ENCODE measurements at regions not wholly inside any gene's neighbourhood (a gene's known extent, or its start where the extent isn't known, plus 50 kb on each side); places are given as distances from the start of the nearest gene placed in this dataset.
"Not testable (repeated sequence)": the region's sequence is repeated elsewhere in the genome, so short reads cannot be mapped to it uniquely, and the experiment has no call there.

- no peak for ATAC-seq
- intact Hi-C loops (cut with DNase I): no loop called here
- no peak for DNase-seq
Observed at GRCh38 chr3:159245871-159246270, 444.0 kb downstream of the MFSD1 start.

- intact Hi-C loops (cut with DNase I): no loop called here
Observed at GRCh38 chr3:159246385-159246784, 444.5 kb downstream of the MFSD1 start.

GRCh38 chr3:159249472-159250174 lies 447.8 kb downstream of the MFSD1 start:
- DNase-seq (no peak), ATAC-seq (no peak)
- intact Hi-C loops (cut with DNase I): loop anchor here in 1 of 2 donors (10.0 kb wide), 1 partner anchor 335 kb away; no protein-coding TSS in a partner anchor

More at GRCh38 chr3:159246385-159246784, 444.5 kb downstream of the MFSD1 start:
- no peak for ATAC-seq
- no peak for DNase-seq

- ATAC-seq (no peak), DNase-seq (no peak)
- intact Hi-C loops (cut with DNase I): loop anchor here in 1 of 2 donors (10.0 kb wide), 1 partner anchor 336 kb away; no protein-coding TSS in a partner anchor
Observed at GRCh38 chr3:159250961-159251360, 449.1 kb downstream of the MFSD1 start.

- intact Hi-C loops (cut with DNase I): loop anchor here in 1 of 2 donors (10.0 kb wide), 1 partner anchor 337 kb away; no protein-coding TSS in a partner anchor
- DNase-seq (no peak), ATAC-seq (no peak)
Observed at GRCh38 chr3:159252274-159252673, 450.4 kb downstream of the MFSD1 start.

- intact Hi-C loops (cut with DNase I): loop anchor here in 1 of 2 donors (10.0 kb wide), 1 partner anchor 338 kb away; no protein-coding TSS in a partner anchor
- DNase-seq: no peak
- no peak for ATAC-seq
Observed at GRCh38 chr3:159252772-159253384, 451.0 kb downstream of the MFSD1 start.

- ATAC-seq: no peak
- no peak for DNase-seq
- intact Hi-C loops (cut with DNase I): loop anchor here in 1 of 2 donors (10.0 kb wide), 1 partner anchor 339 kb away; no protein-coding TSS in a partner anchor
Observed at GRCh38 chr3:159253860-159254259, 452.0 kb downstream of the MFSD1 start.

GRCh38 chr3:159257954-159258353 lies 456.1 kb downstream of the MFSD1 start:
- ATAC-seq: no peak
- DNase-seq: no peak
- intact Hi-C loops (cut with DNase I): loop anchor here (5.0 to 10.0 kb wide), 2 partner anchors 341 to 343 kb away; no protein-coding TSS in a partner anchor

- DNase-seq (no peak), ATAC-seq (no peak)
Observed at GRCh38 chr3:159258934-159259333, 457.1 kb downstream of the MFSD1 start.

GRCh38 chr3:159260049-159260662 lies 458.3 kb downstream of the MFSD1 start:
- intact Hi-C loops (cut with DNase I): loop anchor here (2.0 to 5.0 kb wide), 4 partner anchors 337 to 747 kb away; no protein-coding TSS in a partner anchor
- DNase-seq: peak; percentile 31
- ATAC-seq: peak; percentile 18 to 65

More at GRCh38 chr3:159258934-159259333, 457.1 kb downstream of the MFSD1 start:
- intact Hi-C loops (cut with DNase I): loop anchor here (5.0 to 10.0 kb wide), 2 partner anchors 342 to 344 kb away; no protein-coding TSS in a partner anchor

- intact Hi-C loops (cut with DNase I): loop anchor here (2.0 to 5.0 kb wide), 4 partner anchors 336 to 746 kb away; no protein-coding TSS in a partner anchor
- DNase-seq, ATAC-seq: not testable (repeated sequence)
Observed at GRCh38 chr3:159261333-159261732, 459.5 kb downstream of the MFSD1 start.

GRCh38 chr3:159263750-159264553 lies 462.1 kb downstream of the MFSD1 start:
- ATAC-seq (peak; percentile 55 to 68), DNase-seq (no peak)
- intact Hi-C loops (cut with DNase I): loop anchor here (2.0 to 5.0 kb wide), 4 partner anchors 333 to 743 kb away; no protein-coding TSS in a partner anchor

- intact Hi-C loops (cut with DNase I): loop anchor here in 1 of 2 donors (2.0 kb wide), 1 partner anchor 539 kb away; no protein-coding TSS in a partner anchor
- DNase-seq: no peak
- no peak for ATAC-seq
Observed at GRCh38 chr3:159265705-159266104, 463.9 kb downstream of the MFSD1 start.

- intact Hi-C loops (cut with DNase I): no loop called here
- DNase-seq: no peak
- peak in 1 of 2 donors; percentile 53 for ATAC-seq
Observed at GRCh38 chr3:159266779-159267178, 464.9 kb downstream of the MFSD1 start.

- DNase-seq: no peak
- intact Hi-C loops (cut with DNase I): no loop called here
- ATAC-seq: no peak
Observed at GRCh38 chr3:159271799-159272512, 470.1 kb downstream of the MFSD1 start.

- ATAC-seq: no peak
- intact Hi-C loops (cut with DNase I): no loop called here
- DNase-seq: no peak
Observed at GRCh38 chr3:159273070-159273469, 471.2 kb downstream of the MFSD1 start.

GRCh38 chr3:159273608-159274007 lies 471.8 kb downstream of the MFSD1 start:
- ATAC-seq: peak in 1 of 2 donors; percentile 34
- intact Hi-C loops (cut with DNase I): no loop called here
- peak; percentile 31 for DNase-seq

GRCh38 chr3:159275741-159276140 lies 473.9 kb downstream of the MFSD1 start:
- DNase-seq (no peak), ATAC-seq (no peak)
- intact Hi-C loops (cut with DNase I): no loop called here
